ENCODE measurements at regions not wholly inside any gene's neighbourhood (a gene's known extent, or its start where the extent isn't known, plus 50 kb on each side); places are given as distances from the start of the nearest gene placed in this dataset.
A peak's percentile ranks its signal among the peaks of the same experiment; 100 is the strongest.

GRCh38 chr3:16658004-16658924 lies 53.0 kb upstream of the DAZL start:
- DNase-seq (ENCODE audit: low read depth in 2 of 2) = no peak

GRCh38 chr3:16658925-16659793 lies 53.9 kb upstream of the DAZL start:
- DNase-seq (ENCODE audit: low read depth in 2 of 2) = no peak

- no peak for DNase-seq (ENCODE audit: low read depth in 2 of 2)
Observed at GRCh38 chr3:16663854-16664712, 58.9 kb upstream of the DAZL start.

- DNase-seq (ENCODE audit: low read depth in 2 of 2) = peak; percentile 31 to 40
Observed at GRCh38 chr3:16665282-16665741, 60.1 kb upstream of the DAZL start.

- no peak for DNase-seq (ENCODE audit: low read depth in 2 of 2)
Observed at GRCh38 chr3:16666206-16666605, 61.0 kb upstream of the DAZL start.

GRCh38 chr3:16667633-16668032 lies 62.4 kb upstream of the DAZL start:
- DNase-seq (ENCODE audit: low read depth in 2 of 2) = no peak

GRCh38 chr3:16668776-16669545 lies 63.7 kb upstream of the DAZL start:
- no peak for DNase-seq (ENCODE audit: low read depth in 2 of 2)

GRCh38 chr3:16670191-16670590 lies 65.0 kb upstream of the DAZL start:
- DNase-seq (ENCODE audit: low read depth in 2 of 2) = no peak

GRCh38 chr3:16671690-16672089 lies 66.5 kb upstream of the DAZL start:
- no peak for DNase-seq (ENCODE audit: low read depth in 2 of 2)

GRCh38 chr3:16673530-16673929 lies 68.3 kb upstream of the DAZL start:
- no peak for DNase-seq (ENCODE audit: low read depth in 2 of 2)

GRCh38 chr3:16675805-16676204 lies 70.6 kb upstream of the DAZL start:
- DNase-seq (ENCODE audit: low read depth in 2 of 2) = no peak

- DNase-seq (ENCODE audit: low read depth in 2 of 2) = no peak
Observed at GRCh38 chr3:16686679-16687078, 81.5 kb upstream of the DAZL start.

GRCh38 chr3:16687221-16687620 lies 82.0 kb upstream of the DAZL start:
- DNase-seq (ENCODE audit: low read depth in 2 of 2) = no peak

GRCh38 chr3:16692486-16693344 lies 87.5 kb upstream of the DAZL start:
- DNase-seq (ENCODE audit: low read depth in 2 of 2) = no peak

GRCh38 chr3:16693820-16694219 lies 88.6 kb upstream of the DAZL start:
- DNase-seq (ENCODE audit: low read depth in 2 of 2) = no peak

- DNase-seq (ENCODE audit: low read depth in 2 of 2) = no peak
Observed at GRCh38 chr3:16695710-16696109, 90.5 kb upstream of the DAZL start.

GRCh38 chr3:16697443-16698147 lies 92.4 kb upstream of the DAZL start:
- DNase-seq (ENCODE audit: low read depth in 2 of 2) = peak; percentile 6 to 8

- DNase-seq (ENCODE audit: low read depth in 2 of 2) = no peak
Observed at GRCh38 chr3:16700651-16701050, 95.4 kb upstream of the DAZL start.

- DNase-seq (ENCODE audit: low read depth in 2 of 2) = no peak
Observed at GRCh38 chr3:16704941-16705340, 99.7 kb upstream of the DAZL start.

Data from fibroblast of skin of left biceps (primary cell).